NCI-H82 (cell line): ENCODE measurements at regions not wholly inside any gene's neighbourhood (a gene's known extent, or its start where the extent isn't known, plus 50 kb on each side); places are given as distances from the start of the nearest gene placed in this dataset.
"Not testable (repeated sequence)": the region's sequence is repeated elsewhere in the genome, so short reads cannot be mapped to it uniquely, and the experiment has no call there.

ENCODE experiments used
- DNase-seq: peaks from one replicate; lab custom pipeline; 2025; lab: John Stamatoyannopoulos, UW

DNA sequence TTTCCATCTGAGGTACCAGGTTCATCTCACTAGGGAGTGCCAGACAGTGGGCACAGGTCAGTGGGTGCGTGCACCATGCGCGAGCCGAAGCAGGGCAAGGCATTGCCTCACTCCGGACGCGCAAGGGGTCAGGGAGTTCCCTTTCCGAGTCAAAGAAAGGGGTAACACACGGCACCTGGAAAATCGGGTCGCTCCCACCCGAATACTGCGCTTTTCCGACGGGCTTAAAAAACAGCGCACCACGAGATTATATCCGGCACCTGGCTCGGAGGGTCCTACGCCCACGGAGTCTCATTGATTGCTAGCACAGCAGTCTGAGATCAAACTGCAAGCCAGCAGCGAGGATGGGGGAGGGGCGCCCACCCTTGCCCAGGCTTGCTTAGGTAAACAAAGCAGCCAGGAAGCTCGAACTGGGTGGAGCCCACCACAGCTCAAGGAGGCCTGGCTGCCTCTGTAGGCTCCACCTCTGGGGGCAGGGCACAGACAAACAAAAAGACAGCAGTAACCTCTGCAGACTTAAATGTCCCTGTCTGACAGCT is 242.5 kb downstream of the CYLC2 start:
- DNase-seq = not testable (repeated sequence)

DNA sequence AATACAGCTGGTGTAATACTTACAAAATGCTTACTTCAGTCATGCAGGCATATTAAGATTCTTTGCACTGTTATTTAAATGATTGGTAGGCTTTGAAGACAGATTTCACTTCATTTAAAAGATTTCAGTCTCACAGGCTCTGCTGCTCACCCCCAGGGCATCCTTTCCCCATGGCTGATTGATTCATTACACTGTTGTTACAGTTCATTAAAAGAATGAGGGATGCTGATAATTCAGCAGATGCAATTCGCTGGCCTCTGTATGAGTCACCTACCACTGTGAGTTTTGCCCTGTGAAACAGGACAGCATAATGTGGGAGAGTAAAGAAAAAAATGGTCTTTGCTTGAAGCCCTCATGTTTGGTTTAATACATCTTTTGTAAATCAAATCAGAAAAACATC is 246.9 kb downstream of the CYLC2 start:
- no peak for DNase-seq

DNA sequence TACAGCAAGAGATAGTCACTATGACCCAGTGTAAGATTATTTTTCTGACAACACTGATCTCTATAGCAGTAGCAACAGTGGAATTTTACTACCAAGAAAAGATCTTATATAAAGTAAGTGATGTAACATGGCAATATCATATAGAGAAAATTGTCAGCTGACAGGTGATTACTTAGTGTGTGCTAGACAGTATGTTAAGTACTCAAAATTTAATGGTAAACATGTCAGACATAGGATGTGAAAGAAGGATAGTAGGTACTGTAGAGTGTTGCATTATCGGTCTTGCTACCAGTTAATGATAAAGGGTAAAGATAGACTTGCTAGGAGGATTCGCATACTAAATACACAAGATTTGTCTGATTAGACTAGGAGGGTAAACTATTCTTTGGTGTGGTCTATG is 247.4 kb downstream of the CYLC2 start:
- no peak for DNase-seq

DNA sequence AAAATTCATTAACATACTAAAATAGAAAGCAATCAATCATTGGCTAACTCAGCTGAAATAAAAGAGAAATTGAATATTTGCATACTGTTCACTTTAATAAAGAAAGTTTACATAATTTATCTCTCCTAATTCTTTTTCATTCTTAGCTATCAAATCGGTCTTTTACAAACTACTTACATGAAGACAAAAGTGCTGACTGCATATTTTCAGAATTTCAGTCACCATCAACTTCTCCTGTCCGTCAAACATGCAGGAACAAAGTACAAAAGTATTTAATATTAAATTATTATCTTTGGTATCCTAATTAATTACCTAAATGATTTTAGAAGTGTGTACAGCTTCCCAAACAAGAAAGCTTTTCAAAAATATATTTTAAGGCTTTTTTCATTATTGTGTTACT is 248.4 kb downstream of the CYLC2 start:
- DNase-seq = no peak

DNA sequence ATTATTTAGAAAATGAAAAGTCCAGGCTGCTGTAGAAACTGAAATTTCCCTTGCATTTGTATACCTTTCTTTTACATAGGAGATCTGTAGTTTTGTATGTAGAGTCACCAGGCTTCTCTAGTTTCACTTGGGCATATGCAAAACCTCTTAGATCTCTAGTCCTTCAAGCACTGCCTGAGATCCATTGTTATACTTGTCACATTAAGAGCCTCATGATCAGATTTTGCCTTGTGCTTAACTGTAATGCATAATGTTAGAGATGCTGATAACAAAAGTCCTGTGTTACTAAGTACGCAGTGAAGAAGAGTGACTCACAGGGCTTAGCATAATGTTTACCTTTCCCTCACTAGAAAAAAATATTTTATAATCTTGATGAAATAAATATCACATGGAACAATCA is 250.2 kb downstream of the CYLC2 start:
- DNase-seq = peak; percentile 34

DNA sequence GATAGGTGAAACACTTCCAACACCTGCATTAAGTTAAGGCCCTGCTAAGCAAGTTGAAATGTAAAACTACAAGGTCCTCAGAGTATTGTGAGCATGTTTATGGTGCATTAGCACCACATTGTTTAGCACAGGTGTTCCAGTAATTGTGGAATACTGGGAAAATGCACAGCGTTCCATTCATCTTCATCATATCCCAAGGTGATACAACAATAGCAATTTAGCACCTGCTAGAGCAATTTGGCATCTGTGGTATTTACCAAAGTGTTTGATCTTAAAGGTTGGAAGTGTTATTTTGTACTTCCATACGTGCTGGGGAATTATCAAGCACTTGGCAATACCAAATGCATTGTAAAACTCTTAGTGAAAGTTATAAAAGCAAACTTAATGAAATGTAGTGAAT is 266.8 kb downstream of the CYLC2 start:
- no peak for DNase-seq

DNA sequence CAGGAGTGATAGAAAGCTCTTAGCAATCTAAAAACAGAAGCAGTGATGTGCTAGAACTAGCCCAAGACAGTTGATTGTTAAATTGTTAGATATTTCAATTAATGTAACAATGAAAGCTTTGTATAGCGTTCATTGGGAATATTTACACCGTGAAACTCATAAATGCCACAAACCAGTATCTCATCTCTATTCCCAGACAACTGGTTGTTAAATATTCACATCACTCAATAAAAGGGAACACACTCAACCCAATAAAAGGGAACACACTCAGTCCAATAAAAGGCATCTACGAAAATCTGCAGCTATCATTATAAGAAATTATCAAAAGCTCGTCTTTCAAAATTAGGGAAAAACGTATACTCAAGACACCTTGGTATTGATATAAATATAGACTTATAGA is 270.9 kb downstream of the CYLC2 start:
- no peak for DNase-seq

DNA sequence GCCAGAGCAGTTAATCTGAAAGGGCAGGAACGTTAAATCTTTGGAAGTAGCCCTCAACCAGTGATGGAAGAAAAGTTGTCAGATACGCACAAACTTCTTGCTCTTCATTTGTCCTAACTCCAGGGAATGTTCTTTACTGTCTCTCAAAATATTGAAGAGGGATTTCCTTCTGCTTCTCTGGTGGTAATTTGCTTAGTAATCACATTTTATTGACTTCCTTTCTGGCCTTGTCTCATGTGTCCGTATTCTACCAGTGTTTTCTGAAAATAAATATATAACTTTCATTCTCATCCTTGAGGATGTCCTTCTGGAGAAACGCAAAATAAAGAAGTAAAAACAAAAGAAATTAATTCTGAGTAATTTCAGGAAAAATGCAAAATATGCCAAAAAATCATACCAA is 282.1 kb downstream of the CYLC2 start:
- no peak for DNase-seq

DNA sequence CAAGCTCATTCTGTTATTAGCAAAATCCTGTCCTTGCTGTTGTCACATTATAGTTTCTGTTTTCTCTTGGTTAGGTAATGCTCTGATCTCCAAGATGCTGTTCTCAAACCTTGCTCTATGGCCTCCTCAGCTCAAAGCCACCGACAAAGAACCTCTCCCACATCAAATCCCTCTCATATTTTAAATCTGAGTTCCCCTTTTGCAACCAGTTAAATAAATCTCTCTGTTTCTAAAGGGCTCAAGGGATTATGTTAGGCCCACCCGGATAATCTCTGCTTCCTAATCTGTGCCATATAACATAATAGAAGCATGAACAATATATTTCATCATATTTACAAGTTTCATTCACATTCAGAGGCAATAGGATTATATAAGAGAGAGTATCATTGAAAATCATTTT is 286.0 kb downstream of the CYLC2 start:
- DNase-seq = peak; percentile 90

DNA sequence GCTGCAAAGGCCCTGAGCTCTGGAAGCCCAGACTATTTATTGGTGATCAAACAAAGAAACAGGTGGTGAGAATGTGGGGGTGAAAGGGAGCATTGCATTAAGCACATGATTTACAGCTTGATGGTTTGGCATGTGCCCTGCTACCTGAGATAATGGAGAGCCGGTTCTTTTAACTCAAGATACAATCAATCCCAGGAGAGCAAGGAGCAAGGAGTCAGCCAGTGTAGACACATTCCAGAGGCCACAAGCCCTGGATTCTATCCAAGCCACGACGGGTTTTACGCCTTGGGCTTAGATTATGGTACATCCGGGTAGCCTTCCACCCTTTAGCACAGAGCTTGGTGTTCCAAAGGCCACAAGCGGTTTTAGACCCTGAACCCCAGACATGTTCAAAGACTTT is 292.2 kb downstream of the CYLC2 start:
- DNase-seq = no peak

DNA sequence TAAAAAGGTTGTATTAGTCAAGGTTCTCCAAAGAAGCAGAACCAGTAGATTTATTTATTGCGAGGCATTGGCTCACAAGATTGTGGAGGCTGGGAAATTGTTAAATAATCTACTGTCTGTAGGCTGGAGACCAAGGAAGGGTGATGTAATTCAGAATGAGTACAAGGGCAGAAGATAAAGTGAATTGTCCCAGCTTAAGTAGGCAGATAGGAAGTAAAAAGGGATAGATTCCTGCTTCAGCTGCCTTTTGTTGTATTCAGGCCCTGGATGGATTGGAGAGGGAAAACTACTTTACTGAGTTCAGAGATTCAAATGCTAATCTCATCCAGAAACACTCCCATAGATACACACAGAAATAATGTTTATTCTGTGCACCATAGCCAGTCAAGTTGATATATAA is 301.1 kb downstream of the CYLC2 start:
- no peak for DNase-seq

DNA sequence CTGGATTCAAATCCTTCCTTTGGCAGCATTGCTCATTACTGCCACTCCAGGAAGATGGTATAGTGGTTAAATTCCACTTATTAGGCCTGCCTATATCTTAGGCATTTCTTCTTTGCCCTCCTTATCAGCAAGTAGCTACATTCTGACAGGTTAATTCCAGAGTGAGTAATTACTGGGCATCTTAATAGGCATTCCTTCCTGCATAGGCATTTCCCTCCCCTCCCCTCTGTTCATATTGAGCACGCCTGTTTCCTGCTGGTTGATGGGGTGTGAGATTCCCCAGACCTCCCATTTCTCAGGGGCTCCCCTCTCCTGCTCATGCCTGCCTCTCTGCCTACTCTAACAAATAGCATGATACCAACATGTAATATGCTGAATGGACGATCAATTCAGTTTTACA is 305.9 kb downstream of the CYLC2 start:
- DNase-seq = no peak

DNA sequence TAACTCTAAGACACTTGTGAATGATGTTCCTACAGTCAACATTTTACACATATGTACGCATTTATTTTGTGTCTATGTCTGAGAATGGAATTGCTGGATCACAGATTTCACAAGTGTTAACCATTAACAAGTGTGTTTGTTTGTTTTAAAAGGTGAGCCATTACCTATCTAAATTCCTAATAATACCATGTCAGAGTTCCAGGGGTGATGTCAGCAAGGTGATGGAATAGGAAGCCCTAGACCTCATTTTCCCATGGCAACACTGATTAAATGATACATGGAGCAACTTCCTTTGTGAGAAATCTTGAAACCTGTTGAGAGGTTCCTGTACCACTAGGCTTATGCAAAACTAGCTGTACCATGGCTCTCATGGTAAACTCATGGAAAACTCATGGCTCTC is 309.7 kb downstream of the CYLC2 start:
- no peak for DNase-seq

DNA sequence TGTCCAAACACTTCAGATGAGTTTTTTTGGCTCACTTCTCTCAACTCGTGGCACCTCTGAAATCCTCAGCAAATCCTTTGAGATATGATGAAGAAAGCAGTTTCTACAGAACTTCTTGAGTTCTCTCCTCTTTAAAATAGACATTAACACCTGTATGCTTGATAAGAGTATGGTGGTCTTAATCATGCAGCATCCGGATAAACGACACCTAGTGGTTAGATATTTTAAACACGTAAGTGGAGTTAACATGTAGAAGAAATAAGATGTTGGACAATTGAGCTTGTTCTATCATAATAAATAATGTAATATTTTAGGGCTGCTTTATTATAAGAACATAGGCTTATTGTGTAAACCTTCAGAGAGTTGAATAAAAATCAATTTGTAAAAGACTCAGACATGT is 324.8 kb downstream of the CYLC2 start:
- DNase-seq = peak; percentile 62

DNA sequence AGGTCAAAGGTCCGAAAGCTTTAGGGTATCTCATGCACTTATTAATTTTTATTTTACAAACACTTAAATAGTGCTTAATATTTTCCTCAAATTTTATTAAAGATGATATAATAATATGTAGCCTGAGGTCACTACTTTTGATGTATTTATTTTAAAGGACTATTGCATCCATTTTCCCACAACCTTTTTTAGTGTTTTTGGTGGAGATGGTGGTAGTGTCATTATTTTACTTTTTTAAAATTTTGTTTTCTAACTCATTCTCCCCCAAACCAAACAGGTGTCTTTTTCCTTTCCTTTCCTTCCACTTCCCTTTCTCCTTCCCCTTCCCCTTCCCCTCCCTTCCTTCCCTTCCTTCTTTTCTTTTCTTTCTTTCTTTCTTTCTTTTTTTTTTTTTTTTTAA is 328.6 kb downstream of the CYLC2 start:
- no peak for DNase-seq

DNA sequence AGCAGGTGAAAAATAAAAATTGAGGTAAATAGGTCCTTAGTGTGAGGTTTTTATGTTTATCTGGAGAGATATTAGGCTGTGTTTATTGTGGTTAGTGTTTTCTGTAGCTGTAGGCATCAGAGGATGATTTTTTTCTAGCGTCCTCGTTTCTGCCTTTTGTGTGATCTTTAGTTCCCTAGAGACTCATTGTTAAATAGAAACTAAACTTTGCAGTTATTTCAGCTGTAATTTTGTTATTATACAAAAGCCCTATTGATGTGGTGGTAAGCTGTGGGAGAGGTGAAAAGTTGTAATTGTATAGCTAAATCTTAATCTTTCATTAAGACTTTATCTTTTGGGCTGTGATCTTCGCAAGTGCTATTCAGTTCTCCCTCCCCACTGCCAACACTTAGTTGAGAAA is 340.3 kb downstream of the CYLC2 start:
- no peak for DNase-seq

DNA sequence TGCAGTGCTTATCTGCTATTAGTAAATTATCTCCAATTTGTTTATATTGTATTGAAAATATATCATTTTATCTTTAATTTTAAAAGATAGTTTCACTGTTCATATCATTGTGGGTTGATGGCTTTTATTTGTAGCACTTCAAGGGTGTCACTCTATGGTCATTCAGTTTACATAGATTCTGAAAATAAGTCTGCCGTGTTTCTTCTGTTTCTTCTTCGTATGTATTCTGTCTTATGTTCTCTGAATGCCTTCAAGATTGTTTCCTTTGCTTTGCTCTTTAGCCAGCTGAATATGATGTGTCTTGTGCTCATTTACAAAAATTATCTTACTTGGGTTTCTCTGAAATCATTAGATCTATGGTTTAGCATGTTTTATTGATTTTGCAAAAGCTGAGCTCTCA is 359.9 kb downstream of the CYLC2 start:
- no peak for DNase-seq

DNA sequence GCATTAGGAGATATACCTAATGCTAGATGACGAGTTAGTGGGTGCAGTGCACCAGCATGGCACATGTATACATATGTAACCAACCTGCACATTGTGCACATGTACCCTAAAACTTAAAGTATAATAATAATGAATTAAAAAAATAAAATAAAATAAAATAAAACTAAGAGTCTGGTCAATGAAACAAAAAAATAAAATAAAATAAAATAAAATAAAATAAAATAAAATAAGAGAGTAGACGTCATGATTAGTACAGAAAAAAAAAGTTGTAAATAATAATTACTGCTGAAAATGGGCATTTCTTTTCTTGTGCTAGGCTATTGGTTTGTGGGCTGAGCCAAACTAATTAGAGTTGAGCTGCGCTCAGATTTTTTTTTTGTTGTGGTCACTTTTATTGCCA is 362.8 kb downstream of the CYLC2 start:
- not testable (repeated sequence) for DNase-seq

DNA sequence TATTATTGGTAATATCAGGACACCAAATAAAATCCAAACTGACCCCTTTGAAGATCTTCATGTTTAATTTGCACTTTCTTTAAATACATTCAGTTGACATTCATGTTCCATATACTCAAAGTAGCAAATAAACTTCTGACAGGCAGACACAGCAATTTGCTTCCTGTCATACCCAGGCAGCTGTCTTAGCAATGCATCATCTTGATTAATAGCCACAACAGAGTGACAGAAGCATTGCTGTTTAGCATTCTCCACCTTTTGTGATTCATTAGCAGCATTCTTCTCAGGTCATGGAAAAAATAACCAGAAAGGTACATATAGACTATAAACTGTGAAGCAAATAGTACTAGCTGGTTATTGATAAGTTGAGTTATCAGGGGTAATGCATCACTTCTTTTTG is 366.8 kb downstream of the CYLC2 start:
- DNase-seq = no peak

DNA sequence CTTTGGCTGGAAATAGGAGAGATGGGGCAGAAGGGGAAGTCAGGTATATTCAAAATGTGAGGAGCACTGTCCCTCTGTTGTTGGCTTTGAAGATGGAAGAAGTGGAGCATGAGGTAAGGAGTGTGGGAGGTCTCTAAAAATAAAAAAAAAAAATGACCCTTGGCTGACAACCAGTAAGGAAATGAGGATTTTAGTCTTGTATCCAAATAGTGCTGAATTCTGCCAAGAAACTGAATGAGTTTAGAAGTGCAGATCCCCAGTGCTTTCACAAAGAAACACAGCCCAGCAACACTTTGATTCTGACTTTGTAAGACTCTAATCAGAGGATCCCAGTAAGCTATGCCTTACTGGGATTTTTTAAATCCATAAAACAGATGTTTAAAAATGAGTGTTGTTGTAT is 367.9 kb downstream of the CYLC2 start:
- no peak for DNase-seq

DNA sequence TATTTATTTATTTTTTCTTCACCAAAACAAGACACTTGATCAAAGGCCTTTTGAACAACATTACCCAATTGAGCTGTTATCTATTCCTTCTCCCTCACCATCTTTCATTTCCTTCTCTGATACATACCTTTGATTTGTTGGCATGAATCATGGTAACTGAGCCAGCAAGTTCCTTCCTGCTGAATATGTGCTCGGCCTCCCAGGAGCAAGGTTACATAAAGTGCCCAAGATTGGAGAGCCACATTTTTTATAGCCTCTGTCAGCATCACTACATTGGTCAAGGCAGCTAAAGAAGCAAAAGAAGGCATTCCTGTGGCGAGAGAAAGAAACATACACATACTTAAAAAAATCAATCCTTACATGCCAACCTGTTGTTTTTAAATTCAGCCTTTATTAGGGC is 369.6 kb downstream of the CYLC2 start:
- DNase-seq = no peak

DNA sequence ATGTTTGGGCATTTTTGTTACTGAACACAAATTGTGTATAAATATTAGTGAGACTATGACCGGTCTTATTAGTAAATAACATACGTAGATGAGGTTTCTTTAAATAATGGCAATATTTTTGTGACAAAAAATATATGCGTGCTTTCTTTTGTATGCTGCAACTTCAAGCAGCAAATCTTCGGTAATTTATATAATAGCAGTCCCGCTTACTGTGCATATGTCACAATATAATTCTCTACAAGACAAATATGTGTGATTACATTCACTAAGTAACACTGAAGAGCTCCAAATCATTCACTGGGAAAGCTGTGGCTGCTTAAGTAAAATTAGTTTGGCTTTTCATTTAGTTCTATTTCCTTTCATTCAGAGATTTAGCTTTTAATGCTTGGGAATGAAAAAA is 376.0 kb downstream of the CYLC2 start:
- DNase-seq = no peak

DNA sequence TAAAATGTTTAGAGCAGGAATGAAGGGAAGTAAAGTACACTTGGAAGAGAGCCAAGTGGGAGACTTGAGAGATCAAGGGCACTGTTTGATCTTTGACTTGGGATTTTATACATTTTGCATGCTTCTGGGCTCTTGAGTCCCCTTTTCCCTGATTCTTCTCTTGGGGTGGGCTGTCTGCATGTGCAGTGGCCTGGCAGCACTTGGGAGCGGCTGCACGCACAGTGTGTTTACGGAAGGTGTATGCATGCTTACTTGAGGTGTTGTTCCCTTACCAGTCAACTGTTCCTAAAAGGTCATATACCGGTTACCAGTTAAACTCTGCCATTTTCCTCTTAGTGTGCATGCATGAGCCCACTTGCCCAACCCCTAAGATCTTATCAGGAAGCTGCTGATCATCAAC is 377.7 kb downstream of the CYLC2 start:
- no peak for DNase-seq

DNA sequence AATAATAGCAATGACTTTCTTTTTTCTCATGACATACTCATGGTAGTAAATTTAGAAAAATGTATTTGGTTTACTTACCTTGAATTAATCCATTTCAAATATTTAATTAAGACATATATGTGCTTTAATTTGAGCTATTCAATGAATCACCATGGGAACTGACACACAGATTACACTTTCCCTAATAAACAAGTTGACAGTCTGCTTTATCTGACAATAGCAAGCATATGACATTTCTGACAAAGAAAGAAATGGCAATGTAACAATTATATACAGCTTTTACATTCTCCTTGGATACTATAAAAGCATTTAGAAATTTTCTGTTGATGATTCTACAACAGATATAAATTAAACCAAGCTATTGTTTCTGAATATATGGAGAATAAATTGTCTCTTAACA is 382.5 kb downstream of the CYLC2 start:
- DNase-seq = no peak
